ENCODE measurements at regions not wholly inside any gene's neighbourhood (a gene's known extent, or its start where the extent isn't known, plus 50 kb on each side); places are given as distances from the start of the nearest gene placed in this dataset.

GRCh38 chr6:168971549-168971948, 282.1 kb downstream of the THBS2 start:
- TF ChIP-seq EZH2 (IDR thresholded peaks at IDR 0.05; ENCODE audit: borderline replicate concordance, low read depth, low read length, severe bottlenecking) (no peak), CTCF (IDR thresholded peaks at IDR 0.05; ENCODE audit: borderline replicate concordance, extremely low read depth, low read length, poor library complexity, severe bottlenecking) (no peak)
